ENCODE measurements at regions not wholly inside any gene's neighbourhood (a gene's known extent, or its start where the extent isn't known, plus 50 kb on each side); places are given as distances from the start of the nearest gene placed in this dataset.

- no peak for TF ChIP-seq CTCF (IDR thresholded peaks at IDR 0.05)
- no peaks in the 10 kb centered on the region for H3K27me3 ChIP-seq (replicated peaks; ENCODE audit: insufficient read depth)
- H3K36me3 ChIP-seq = no peaks in the 10 kb centered on the region
- H3K9me3 ChIP-seq = no peaks in the 10 kb centered on the region
- DNase-seq (ENCODE audit: low spot score) (no peak), ATAC-seq (ENCODE audit: insufficient number of reproducible peaks, low FRiP score, low read depth) (no peak)
- H3K4me1 ChIP-seq (ENCODE audit: control insufficient read depth in 1 of 2, low read depth in 2 of 2) = peaks cover 3 to 5% of the 10 kb centered on the region in 2 donors
- H3K4me3 ChIP-seq = no peak overlapping the region
- no peak overlapping the region for H3K27ac ChIP-seq
Observed at GRCh38 chr7:17530741-17531421, 232.4 kb downstream of the AHR start.

- no peaks in the 10 kb centered on the region for H3K27me3 ChIP-seq (replicated peaks; ENCODE audit: insufficient read depth)
- H3K36me3 ChIP-seq = no peaks in the 10 kb centered on the region
- no peak overlapping the region for H3K4me3 ChIP-seq
- no peak for TF ChIP-seq CTCF (IDR thresholded peaks at IDR 0.05)
- no peak overlapping the region for H3K27ac ChIP-seq
- ATAC-seq (ENCODE audit: insufficient number of reproducible peaks, low FRiP score, low read depth) (no peak), DNase-seq (ENCODE audit: low spot score) (no peak)
- H3K9me3 ChIP-seq = no peaks in the 10 kb centered on the region
- H3K4me1 ChIP-seq (ENCODE audit: control insufficient read depth in 1 of 2, low read depth in 2 of 2) = peaks cover 3 to 5% of the 10 kb centered on the region in 2 donors
Observed at GRCh38 chr7:17532861-17533404, 234.5 kb downstream of the AHR start.

GRCh38 chr7:17534348-17534747 lies 235.9 kb downstream of the AHR start:
- H3K4me1 ChIP-seq (ENCODE audit: control insufficient read depth in 1 of 2, low read depth in 2 of 2) = peaks cover 3 to 5% of the 10 kb centered on the region in 2 donors
- no peak for TF ChIP-seq CTCF (IDR thresholded peaks at IDR 0.05)
- no peaks in the 10 kb centered on the region for H3K9me3 ChIP-seq
- H3K36me3 ChIP-seq = no peaks in the 10 kb centered on the region
- DNase-seq (ENCODE audit: low spot score) = no peak
- H3K27ac ChIP-seq = no peak overlapping the region
- ATAC-seq (ENCODE audit: insufficient number of reproducible peaks, low FRiP score, low read depth) = no peak
- no peak overlapping the region for H3K4me3 ChIP-seq
- no peaks in the 10 kb centered on the region for H3K27me3 ChIP-seq (replicated peaks; ENCODE audit: insufficient read depth)

GRCh38 chr7:17535776-17536175 lies 237.3 kb downstream of the AHR start:
- DNase-seq (ENCODE audit: low spot score) (no peak), ATAC-seq (ENCODE audit: insufficient number of reproducible peaks, low FRiP score, low read depth) (no peak)
- Histone ChIP-seq H3K27ac (no peak overlapping the region), H3K9me3 (no peaks in the 10 kb centered on the region), H3K36me3 (no peaks in the 10 kb centered on the region), H3K27me3 (replicated peaks; ENCODE audit: insufficient read depth) (no peaks in the 10 kb centered on the region), H3K4me1 (ENCODE audit: control insufficient read depth in 1 of 2, low read depth in 2 of 2) (peaks cover 0 to 3% of the 10 kb centered on the region in 2 donors), H3K4me3 (no peak overlapping the region)
- no peak for TF ChIP-seq CTCF (IDR thresholded peaks at IDR 0.05)

DNA sequence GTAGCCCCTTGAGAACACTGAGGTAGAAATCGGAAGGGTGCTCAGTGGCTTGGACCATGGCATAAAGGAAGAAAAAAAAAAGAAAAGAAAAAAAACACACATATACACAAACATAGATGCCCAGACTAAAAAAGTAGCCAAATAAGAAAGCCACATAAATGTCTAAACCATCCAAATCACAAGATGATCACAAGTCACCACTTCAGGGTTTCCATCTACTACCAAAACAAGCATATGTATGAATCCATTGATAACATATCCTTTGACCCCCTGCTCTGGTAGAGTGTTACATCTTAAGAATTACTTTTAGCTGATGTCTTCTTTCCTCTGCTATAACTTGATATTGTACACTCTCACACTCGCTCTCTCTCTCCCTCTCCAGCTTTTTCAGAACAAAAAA lies 245.9 kb downstream of the AHR start:
- Histone ChIP-seq H3K4me3 (no peak overlapping the region), H3K36me3 (no peaks in the 10 kb centered on the region), H3K9me3 (no peaks in the 10 kb centered on the region), H3K27ac (no peak overlapping the region), H3K4me1 (ENCODE audit: control insufficient read depth in 1 of 2, low read depth in 2 of 2) (peaks cover 14 to 21% of the 10 kb centered on the region in 2 donors), H3K27me3 (replicated peaks; ENCODE audit: insufficient read depth) (no peaks in the 10 kb centered on the region)
- DNase-seq (ENCODE audit: low spot score) (no peak), ATAC-seq (ENCODE audit: insufficient number of reproducible peaks, low FRiP score, low read depth) (no peak)
- TF ChIP-seq CTCF (IDR thresholded peaks at IDR 0.05) = no peak
